Right lobe of liver (tissue), 4 donors: ENCODE measurements at regions not wholly inside any gene's neighbourhood (a gene's known extent, or its start where the extent isn't known, plus 50 kb on each side); places are given as distances from the start of the nearest gene placed in this dataset.
"Not testable (repeated sequence)": the region's sequence is repeated elsewhere in the genome, so short reads cannot be mapped to it uniquely, and the experiment has no call there.

ENCODE experiments used
- CTCF ChIP-seq, 4 donors: fragments of 200-600 bp in 3 of 4; fragments of 450-650 bp in 1 of 4; IDR thresholded peaks; one replicate each; pipeline versions ENCODE4 v1.5.1 to v1.8.0; 2016 to 2022; ENCODE audit warnings: antibody characterized with exemption in 4 of 4, mild to moderate bottlenecking in 2 of 4
- POLR2A ChIP-seq: fragments of 450-650 bp; IDR thresholded peaks from one replicate; pipeline ENCODE4 v1.6.1; 2017; ENCODE audit warnings: antibody characterized with exemption, mild to moderate bottlenecking
- donor health status: DM: no; HTN: no; CAD: no.
- donor health status: DM: no; HTN: no; CAD: no.
- donor health status: DM: no; HTN: yes; CAD: no.

GRCh38 chr7:32765649-32766251 lies 125.8 kb downstream of the KBTBD2 start:
- TF ChIP-seq CTCF (IDR thresholded peaks at IDR 0.05) = peak; percentile 24 to 55 (median 45)
- not testable (repeated sequence) for TF ChIP-seq POLR2A
